ENCODE measurements at regions not wholly inside any gene's neighbourhood (a gene's known extent, or its start where the extent isn't known, plus 50 kb on each side); places are given as distances from the start of the nearest gene placed in this dataset.
A peak's percentile ranks its signal among the peaks of the same experiment; 100 is the strongest.

DNA sequence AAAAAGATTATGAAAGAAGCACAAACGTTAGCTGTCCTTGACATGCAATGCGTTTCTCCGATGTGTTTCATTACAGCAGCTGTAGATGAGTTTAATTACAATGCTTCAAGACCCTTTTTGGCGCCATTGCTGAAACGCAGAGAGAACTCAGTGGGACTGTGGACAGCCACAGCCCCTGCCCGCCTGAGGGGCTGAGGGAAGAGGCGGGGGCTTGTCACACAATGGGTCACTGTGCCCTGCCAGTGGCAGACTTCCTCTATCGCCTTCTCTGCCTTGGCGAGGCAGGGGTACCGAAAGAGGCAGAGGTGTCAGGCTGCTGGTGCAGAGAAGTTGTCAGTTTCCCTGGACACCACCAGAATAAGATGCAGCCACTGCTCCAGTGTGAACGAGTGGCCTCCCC lies 252.0 kb downstream of the NR2F2 start:
- TF ChIP-seq, protein P1, sequence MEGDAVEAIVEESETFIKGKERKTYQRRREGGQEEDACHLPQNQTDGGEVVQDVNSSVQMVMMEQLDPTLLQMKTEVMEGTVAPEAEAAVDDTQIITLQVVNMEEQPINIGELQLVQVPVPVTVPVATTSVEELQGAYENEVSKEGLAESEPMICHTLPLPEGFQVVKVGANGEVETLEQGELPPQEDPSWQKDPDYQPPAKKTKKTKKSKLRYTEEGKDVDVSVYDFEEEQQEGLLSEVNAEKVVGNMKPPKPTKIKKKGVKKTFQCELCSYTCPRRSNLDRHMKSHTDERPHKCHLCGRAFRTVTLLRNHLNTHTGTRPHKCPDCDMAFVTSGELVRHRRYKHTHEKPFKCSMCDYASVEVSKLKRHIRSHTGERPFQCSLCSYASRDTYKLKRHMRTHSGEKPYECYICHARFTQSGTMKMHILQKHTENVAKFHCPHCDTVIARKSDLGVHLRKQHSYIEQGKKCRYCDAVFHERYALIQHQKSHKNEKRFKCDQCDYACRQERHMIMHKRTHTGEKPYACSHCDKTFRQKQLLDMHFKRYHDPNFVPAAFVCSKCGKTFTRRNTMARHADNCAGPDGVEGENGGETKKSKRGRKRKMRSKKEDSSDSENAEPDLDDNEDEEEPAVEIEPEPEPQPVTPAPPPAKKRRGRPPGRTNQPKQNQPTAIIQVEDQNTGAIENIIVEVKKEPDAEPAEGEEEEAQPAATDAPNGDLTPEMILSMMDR (IDR thresholded peaks at IDR 0.05), result no peak

- TF ChIP-seq, protein P1 (IDR thresholded peaks at IDR 0.05), result peak; percentile 31
Measured at GRCh38 chr15:96583671-96584070, 253.2 kb downstream of the NR2F2 start.

DNA sequence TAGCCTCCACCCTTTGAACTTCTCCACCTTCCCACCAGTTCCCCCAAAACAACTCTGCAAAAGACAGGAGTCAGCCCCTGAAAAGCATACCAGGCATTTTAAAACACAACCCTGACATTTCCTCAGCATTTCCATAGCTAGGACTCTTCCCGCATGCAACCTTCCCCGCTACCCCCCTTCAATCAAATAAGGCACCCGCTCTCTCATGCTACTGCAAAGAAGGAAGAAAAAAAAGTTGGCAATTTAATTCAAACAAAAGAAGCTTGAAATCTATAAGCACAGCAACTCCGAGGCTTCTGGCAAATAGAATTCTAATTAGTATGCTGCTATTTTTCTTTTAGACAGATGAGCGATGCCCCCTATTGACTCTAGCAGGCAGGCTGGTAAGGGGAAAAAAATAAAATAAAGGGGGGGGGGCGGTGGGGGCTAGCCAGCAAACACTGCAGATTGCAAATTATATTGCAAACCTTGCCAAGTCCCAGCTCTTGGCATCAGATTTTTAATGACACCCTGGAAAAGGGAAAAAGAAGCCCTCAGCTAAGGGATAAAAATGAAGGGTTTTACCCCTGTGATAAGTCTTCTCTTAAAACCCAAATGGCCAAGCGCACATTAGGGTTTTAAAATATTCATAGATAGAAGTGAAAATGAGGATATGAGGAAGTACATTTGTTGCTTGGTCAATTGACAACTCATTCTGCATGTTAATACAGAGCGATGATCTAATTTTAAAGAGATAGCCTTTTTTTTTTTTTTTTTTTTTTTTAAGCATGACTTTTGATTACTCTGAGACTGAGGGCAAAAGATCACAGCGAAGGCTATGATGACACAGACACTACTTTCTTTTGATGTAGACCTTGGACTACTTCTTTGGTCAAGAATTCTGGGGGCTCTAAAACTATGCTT lies 255.2 kb downstream of the NR2F2 start:
- TF ChIP-seq, protein P1 (IDR thresholded peaks at IDR 0.05), result peak; percentile 45

- TF ChIP-seq, protein P1 (IDR thresholded peaks at IDR 0.05), result no peak
Measured at GRCh38 chr15:96586901-96587300, 256.4 kb downstream of the NR2F2 start.

GRCh38 chr15:96589864-96590263 lies 259.4 kb downstream of the NR2F2 start:
- TF ChIP-seq, protein P1 (IDR thresholded peaks at IDR 0.05), result no peak

- TF ChIP-seq, protein P1 (IDR thresholded peaks at IDR 0.05), result no peak
Measured at GRCh38 chr15:96593735-96594134, 263.2 kb downstream of the NR2F2 start.

- TF ChIP-seq, protein P1 (IDR thresholded peaks at IDR 0.05), result no peak
Measured at GRCh38 chr15:96595951-96596350, 265.5 kb downstream of the NR2F2 start.

Data from LNCAP (cell line).